Aorta (tissue), 5 donors: ENCODE measurements at regions not wholly inside any gene's neighbourhood (a gene's known extent, or its start where the extent isn't known, plus 50 kb on each side); places are given as distances from the start of the nearest gene placed in this dataset.

Experiments
- ATAC-seq: fragments of 200-7000 bp; cut with Tn5 transposase; one replicate; pipeline ENCODE4 v1.9.1; 2022; ENCODE audit warnings: moderate library complexity; ENCODE audit not compliant: low FRiP score
- DNase-seq, 2 donors: peaks; one replicate each; pipeline ENCODE4 v3.0.0-alpha.2; 2020
- H3K27ac ChIP-seq, 2 donors: one replicate each; pipeline ENCODE4 v1.5.1; 2013; ENCODE audit warnings: low read length in 2 of 2, mild to moderate bottlenecking in 2 of 2, moderate library complexity in 2 of 2, control low read depth in 1 of 2, inconsistent platforms in 1 of 2, low read depth in 1 of 2
- H3K27me3 ChIP-seq, 2 donors: one replicate each; pipeline ENCODE4 v1.6.1; 2013; ENCODE audit warnings: control low read depth in 1 of 2, low read length in 1 of 2, mild to moderate bottlenecking in 1 of 2, moderate library complexity in 1 of 2; ENCODE audit not compliant: insufficient read depth in 2 of 2, control insufficient read depth in 1 of 2
- H3K36me3 ChIP-seq, 2 donors: one replicate each; pipeline ENCODE4 v1.6.1; 2013; ENCODE audit warnings: control low read depth in 1 of 2, low read length in 1 of 2, mild to moderate bottlenecking in 1 of 2; ENCODE audit not compliant: insufficient read depth in 2 of 2, control insufficient read depth in 1 of 2
- H3K4me1 ChIP-seq, 2 donors: one replicate each; pipeline ENCODE4 v1.6.1; 2013; ENCODE audit warnings: low read length in 2 of 2, control low read depth in 1 of 2, mild to moderate bottlenecking in 1 of 2, moderate library complexity in 1 of 2; ENCODE audit not compliant: insufficient read depth in 2 of 2, control insufficient read depth in 1 of 2
- H3K4me3 ChIP-seq, 2 donors: one replicate each; pipeline ENCODE4 v1.5.1; 2013; ENCODE audit warnings: low read length in 2 of 2, control low read depth in 1 of 2, mild to moderate bottlenecking in 1 of 2
- H3K9me3 ChIP-seq: one replicate; pipeline ENCODE4 v1.6.1; 2013; ENCODE audit warnings: mild to moderate bottlenecking, low read length; ENCODE audit not compliant: control insufficient read depth
- WGBS, 2 donors: extraction: QIAGEN DNeasy Blood & Tissue Kit; methylation state at CpG; one replicate each; pipeline ENCODE4 v1.1.7; 2013; 5-methylcytosine and 5-hydroxymethylcytosine counted together
- intact Hi-C, 2 donors: fragments of 100-400 bp; cut with DNase I; formaldehyde crosslinking; loops; one replicate each; pipeline versions ENCODE4 v1.14.2 to v1.15.0; 2022
- donor health status: healthy with polysubstance abuse.
- donor health status: Bipolar disorder and iron deficiency.
- donor health status: DM: no; HTN: no; CAD: no.
- donor health status: DM: no; HTN: no; CAD: no.
- donor health status: DM: yes; HTN: yes; CAD: no.

DNA sequence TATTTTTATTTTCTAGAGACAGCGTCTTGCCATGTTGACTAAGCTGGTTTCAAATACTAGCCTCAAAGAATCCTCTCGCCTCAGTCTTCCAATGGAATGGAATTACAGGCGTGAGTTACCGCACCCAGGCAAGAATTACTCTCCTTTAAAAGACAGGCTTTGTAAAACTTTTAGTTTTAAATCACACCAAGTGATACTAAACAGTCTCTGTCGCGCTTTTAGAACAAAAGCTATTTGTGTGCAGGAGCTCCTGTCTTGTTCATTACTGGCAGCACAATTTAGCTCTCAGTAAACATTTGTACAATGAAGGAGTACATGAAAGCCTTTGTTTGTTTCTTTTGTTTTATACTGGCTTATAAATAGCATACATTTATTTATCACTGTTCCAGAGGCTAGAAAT lies 1719.2 kb upstream of the PIK3C3 start:
- no peaks in the 10 kb centered on the region for H3K4me1 ChIP-seq
- H3K27ac ChIP-seq = no peak overlapping the region
- H3K27me3 ChIP-seq = no peaks in the 10 kb centered on the region
- no peak for ATAC-seq
- H3K9me3 ChIP-seq = no peaks in the 10 kb centered on the region
- no peak overlapping the region for H3K4me3 ChIP-seq
- DNase-seq = no peak
- 74 to 75% methylated on average over 6 of the region's 6 CpGs for WGBS, 2 donors
- intact Hi-C loops = no loop called here
- H3K36me3 ChIP-seq = no peaks in the 10 kb centered on the region

DNA sequence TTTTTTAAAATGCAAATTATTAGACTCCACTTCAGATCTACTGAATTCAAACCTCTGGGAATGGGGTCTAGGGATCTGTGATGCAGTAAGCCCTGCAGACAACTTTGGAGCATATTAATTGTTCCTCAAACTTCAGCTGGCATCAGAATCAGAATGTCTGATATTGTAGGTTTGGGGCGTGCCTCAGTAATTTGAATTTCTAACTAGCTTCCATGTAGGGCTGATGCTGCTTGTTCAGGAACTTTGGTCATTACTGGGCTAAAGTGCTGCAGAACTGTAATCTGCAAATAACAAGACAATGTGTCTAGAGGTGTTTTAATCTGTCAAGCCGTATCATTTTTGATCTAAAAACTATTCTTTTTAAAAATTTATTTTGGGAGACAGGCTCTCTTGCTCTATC lies 1719.7 kb upstream of the PIK3C3 start:
- Histone ChIP-seq H3K9me3 (no peaks in the 10 kb centered on the region), H3K27me3 (no peaks in the 10 kb centered on the region), H3K4me3 (no peak overlapping the region), H3K36me3 (no peaks in the 10 kb centered on the region), H3K27ac (no peak overlapping the region), H3K4me1 (no peaks in the 10 kb centered on the region)
- ATAC-seq (no peak), DNase-seq (no peak)
- intact Hi-C loops = no loop called here
- WGBS, 2 donors = 83 to 85% methylated on average over 2 of the region's 2 CpGs

DNA sequence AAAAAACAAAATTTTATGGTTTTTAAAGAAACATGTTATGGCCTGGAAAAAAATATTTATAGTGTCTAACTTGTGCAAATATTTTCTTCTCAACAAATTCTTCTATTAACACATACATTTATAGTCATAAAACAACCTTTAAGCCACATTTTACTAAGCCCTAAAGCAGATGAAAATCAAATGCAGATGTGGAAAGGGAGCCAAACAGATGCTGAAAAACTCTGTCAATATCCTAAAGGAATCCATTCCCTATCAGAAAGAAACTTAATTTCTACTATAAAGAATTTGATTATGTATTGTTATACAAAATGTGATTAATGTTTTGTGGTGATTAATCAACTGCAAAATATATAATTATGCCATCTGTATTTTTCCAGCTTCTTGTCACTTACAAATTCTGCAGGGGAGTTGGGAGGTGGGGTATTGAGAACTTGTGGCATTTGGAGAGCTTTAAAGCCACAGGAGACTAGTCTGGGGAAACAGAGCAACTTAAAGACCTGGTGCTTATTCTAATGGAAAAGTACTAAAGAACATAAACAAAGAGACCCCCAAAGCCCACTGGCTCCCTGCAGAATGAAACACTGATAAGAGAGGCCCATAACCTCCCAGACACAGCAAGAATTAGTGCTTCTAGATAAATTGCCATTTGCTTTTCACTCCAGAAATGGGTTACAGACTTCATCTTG lies 1721.0 kb upstream of the PIK3C3 start:
- no peak for ATAC-seq
- Histone ChIP-seq H3K9me3 (no peaks in the 10 kb centered on the region), H3K36me3 (no peaks in the 10 kb centered on the region), H3K4me1 (no peaks in the 10 kb centered on the region), H3K27me3 (no peaks in the 10 kb centered on the region), H3K4me3 (no peak overlapping the region), H3K27ac (no peak overlapping the region)
- intact Hi-C loops = no loop called here
- DNase-seq = no peak

DNA sequence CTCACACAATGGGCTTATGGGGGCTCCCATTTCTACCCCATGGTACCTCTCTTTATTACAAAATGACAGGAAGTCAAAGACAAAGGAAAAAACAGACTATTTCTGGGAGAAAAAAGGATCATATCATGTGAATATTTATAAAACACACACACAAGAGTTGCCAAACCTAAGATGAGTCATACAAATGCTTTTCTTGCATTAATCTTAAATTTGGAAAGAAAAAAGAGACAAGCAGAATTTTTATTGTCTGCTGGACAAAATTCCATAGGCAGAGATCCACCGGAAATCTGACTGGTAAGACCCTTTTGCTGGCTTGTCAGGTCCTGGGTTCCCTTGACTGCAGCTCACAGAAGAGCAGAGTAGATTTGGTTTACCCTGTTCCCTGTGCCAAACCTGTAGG lies 1732.3 kb upstream of the PIK3C3 start:
- WGBS, 2 donors = 42 to 46% methylated on average over 1 of the region's 1 CpG

DNA sequence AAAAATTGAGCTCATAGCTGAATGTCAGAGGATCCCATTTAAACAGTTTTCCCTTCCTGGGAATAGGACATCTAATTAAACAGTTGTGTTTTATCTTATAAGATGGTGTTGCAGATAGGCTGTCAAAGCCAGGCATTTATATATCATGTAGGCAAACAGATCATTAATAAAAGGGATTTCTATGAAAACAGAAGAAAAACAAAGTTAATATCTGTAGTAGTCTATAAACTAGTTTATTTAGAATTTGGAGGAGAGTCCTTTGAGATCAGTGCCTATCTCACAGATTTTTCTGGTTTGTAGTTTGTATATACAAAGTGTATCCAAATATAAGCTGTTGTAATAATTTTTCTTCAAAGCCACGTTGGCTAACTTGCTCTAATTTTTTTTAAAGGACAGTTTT lies 1738.2 kb upstream of the PIK3C3 start:
- Histone ChIP-seq H3K4me3 (no peak overlapping the region), H3K27me3 (no peaks in the 10 kb centered on the region), H3K27ac (no peak overlapping the region), H3K9me3 (no peaks in the 10 kb centered on the region), H3K4me1 (no peaks in the 10 kb centered on the region), H3K36me3 (no peaks in the 10 kb centered on the region)
- intact Hi-C loops = no loop called here
- 42 to 51% methylated on average over 1 of the region's 1 CpG for WGBS, 2 donors
- DNase-seq = no peak
- ATAC-seq = no peak

More for the DNA sequence above, 1732.3 kb upstream of the PIK3C3 start:
- H3K4me1 ChIP-seq = no peaks in the 10 kb centered on the region
- no peak for ATAC-seq
- no peak overlapping the region for H3K27ac ChIP-seq
- intact Hi-C loops = no loop called here
- no peaks in the 10 kb centered on the region for H3K36me3 ChIP-seq
- H3K9me3 ChIP-seq = no peaks in the 10 kb centered on the region
- DNase-seq = no peak
- no peaks in the 10 kb centered on the region for H3K27me3 ChIP-seq
- H3K4me3 ChIP-seq = no peak overlapping the region

DNA sequence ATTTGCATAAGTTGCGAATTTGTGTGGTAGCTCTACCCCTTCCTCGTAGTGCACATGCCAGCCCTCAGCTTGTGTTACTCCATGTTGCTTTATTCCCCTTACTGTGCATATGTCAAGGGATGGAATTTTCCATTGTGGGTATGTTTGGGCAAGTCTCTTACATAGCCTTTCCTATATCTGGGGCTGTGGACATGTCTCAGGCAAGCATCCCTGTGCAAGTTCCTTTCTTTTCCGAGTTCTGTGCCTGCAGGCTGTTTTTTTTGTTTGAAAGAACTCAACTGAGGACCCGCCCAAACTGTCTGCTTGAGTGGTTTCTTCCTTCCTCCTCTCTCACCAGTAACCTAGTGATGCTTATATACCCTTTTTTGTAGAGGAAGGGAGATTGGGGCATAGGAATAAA lies 1739.1 kb upstream of the PIK3C3 start:
- WGBS, 2 donors = 61 to 77% methylated on average over 4 of the region's 4 CpGs

DNA sequence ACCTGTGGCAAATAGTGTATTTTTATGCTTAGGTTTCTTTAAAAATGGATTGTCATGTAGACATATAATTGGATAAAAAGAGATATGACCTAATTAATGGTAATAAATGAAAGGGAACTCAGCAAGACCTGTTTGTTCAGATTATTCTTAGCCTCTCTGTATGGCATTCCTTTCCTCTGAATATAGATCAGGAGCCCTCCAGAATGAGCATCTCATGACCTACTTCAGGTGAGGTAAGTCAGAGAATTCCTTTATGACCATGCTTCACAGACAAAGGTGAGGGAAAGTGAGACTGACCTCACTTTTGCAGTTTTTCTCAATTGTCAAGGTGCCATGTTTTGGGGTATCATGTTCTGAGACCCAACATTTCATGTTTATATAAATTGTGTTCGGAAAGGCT lies 1744.3 kb upstream of the PIK3C3 start:
- no peak for ATAC-seq
- Histone ChIP-seq H3K27ac (no peak overlapping the region), H3K4me1 (no peaks in the 10 kb centered on the region), H3K27me3 (peaks cover 0 to 2% of the 10 kb centered on the region in 2 donors), H3K36me3 (no peaks in the 10 kb centered on the region), H3K9me3 (no peaks in the 10 kb centered on the region), H3K4me3 (no peak overlapping the region)
- no peak for DNase-seq
- intact Hi-C loops = no loop called here
- 81 to 93% methylated on average over 1 of the region's 1 CpG for WGBS, 2 donors

More for the DNA sequence above, 1739.1 kb upstream of the PIK3C3 start:
- Histone ChIP-seq H3K4me1 (no peaks in the 10 kb centered on the region), H3K9me3 (no peaks in the 10 kb centered on the region), H3K27ac (no peak overlapping the region), H3K36me3 (no peaks in the 10 kb centered on the region), H3K4me3 (no peak overlapping the region), H3K27me3 (no peaks in the 10 kb centered on the region)
- intact Hi-C loops = no loop called here
- DNase-seq (no peak), ATAC-seq (no peak)

DNA sequence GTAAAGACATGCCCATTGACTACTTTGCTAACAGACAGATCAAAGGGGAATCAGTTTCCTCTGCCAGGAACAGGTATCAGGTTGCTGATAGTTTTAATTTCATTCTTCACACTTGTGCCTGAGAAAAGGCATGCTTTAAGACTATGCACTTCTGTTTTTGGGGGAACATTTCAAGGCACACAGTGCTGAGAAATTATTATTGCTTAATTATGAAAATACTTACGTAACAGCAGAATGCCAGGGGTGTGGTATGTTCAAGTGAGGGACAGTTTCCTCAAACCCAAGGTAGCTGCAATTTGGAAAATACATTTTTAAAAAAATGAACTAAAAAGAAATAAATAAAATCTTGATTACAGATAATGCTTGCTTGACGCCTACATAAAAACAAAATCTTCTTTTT lies 1746.1 kb upstream of the PIK3C3 start:
- ATAC-seq (no peak), DNase-seq (no peak)
- 79 to 81% methylated on average over 2 of the region's 2 CpGs for WGBS, 2 donors
- no peaks in the 10 kb centered on the region for H3K36me3 ChIP-seq
- no peaks in the 10 kb centered on the region for H3K9me3 ChIP-seq
- no peak overlapping the region for H3K4me3 ChIP-seq
- peaks cover 0 to 2% of the 10 kb centered on the region in 2 donors for H3K27me3 ChIP-seq
- H3K27ac ChIP-seq = no peak overlapping the region
- intact Hi-C loops = no loop called here
- no peaks in the 10 kb centered on the region for H3K4me1 ChIP-seq

DNA sequence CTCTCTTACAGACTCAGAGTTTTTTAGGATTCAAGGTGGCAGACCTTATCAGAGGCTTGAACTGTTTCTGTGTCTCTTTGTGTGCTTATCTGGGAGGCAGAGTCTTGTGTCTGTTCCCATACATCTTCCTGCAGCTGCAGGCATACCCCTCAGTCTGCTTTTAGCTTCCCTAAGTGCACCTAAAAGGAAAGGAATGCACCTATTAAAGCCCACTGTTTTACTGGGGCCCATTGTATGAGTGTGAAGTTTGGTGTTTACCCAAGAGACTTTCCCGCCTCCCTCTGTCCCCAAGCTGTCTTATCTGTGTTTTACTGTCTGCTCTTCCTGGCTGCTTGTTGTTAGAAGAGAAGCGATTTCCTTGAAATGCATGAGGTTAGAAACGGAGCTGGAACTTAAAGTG lies 1757.3 kb upstream of the PIK3C3 start:
- ATAC-seq (no peak), DNase-seq (no peak)
- Histone ChIP-seq H3K27me3 (no peaks in the 10 kb centered on the region), H3K9me3 (no peaks in the 10 kb centered on the region), H3K4me1 (no peaks in the 10 kb centered on the region), H3K36me3 (no peaks in the 10 kb centered on the region), H3K27ac (no peak overlapping the region), H3K4me3 (no peak overlapping the region)
- WGBS, 2 donors = 26 to 41% methylated on average over 3 of the region's 3 CpGs
- intact Hi-C loops = no loop called here
